Activated T-helper 17 cell treated with anti-CD3 and anti-CD28 coated beads, Interleukin-2, amount 50 U/mL, for 72 hours (primary cell): ENCODE measurements at regions not wholly inside any gene's neighbourhood (a gene's known extent, or its start where the extent isn't known, plus 50 kb on each side); places are given as distances from the start of the nearest gene placed in this dataset.

Source experiments
- ATAC-seq: fragments of 150-1000 bp; cut with Tn5 transposase; replicated peaks from 2 replicates; pipeline ENCODE4 v1.10.0; 2021; ENCODE audit warnings: mild to moderate bottlenecking, moderate library complexity
- H3K27ac Mint-ChIP-seq: one replicate; pipeline ENCODE4 v1.8.0; 2022; ENCODE audit warnings: mixed read lengths
- H3K27me3 Mint-ChIP-seq: one replicate; pipeline ENCODE4 v1.8.0; 2022; ENCODE audit warnings: mixed read lengths
- H3K36me3 Mint-ChIP-seq: one replicate; pipeline ENCODE4 v1.8.0; 2022; ENCODE audit warnings: low read depth, mild to moderate bottlenecking, mixed read lengths
- H3K4me1 Mint-ChIP-seq: one replicate; pipeline ENCODE4 v1.8.0; 2022; ENCODE audit warnings: mixed read lengths
- H3K4me3 Mint-ChIP-seq: one replicate; pipeline ENCODE4 v1.8.0; 2022; ENCODE audit warnings: mild to moderate bottlenecking, mixed read lengths
- H3K9me3 Mint-ChIP-seq: one replicate; pipeline ENCODE4 v1.8.0; 2022; ENCODE audit warnings: mixed read lengths

DNA sequence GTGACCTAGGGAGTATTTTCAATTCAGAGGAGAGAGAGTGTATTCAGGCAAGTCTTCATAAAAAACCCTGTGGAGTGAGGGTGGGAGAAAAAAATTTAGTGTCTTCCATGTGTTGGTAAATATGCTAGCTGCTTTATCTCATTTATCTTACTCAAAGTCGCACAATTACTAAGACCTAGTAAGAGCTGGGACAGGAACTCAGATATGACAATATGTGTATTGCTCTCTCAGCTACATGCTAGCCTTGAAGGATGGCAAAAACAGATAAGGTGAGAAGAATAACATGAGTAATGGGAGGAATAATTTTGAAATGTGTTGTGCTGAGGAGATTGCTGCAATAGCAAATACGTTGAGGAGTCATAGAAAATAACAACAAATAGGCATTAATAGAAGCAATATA lies 458.6 kb downstream of the SH2D1A start:
- Mint-ChIP-seq H3K4me1 (no peaks in the 10 kb centered on the region), H3K36me3 (no peaks in the 10 kb centered on the region), H3K27me3 (peaks cover 8% of the 10 kb centered on the region), H3K27ac (no peak overlapping the region), H3K9me3 (peaks cover 12% of the 10 kb centered on the region), H3K4me3 (no peak overlapping the region)
- ATAC-seq, result no peak

DNA sequence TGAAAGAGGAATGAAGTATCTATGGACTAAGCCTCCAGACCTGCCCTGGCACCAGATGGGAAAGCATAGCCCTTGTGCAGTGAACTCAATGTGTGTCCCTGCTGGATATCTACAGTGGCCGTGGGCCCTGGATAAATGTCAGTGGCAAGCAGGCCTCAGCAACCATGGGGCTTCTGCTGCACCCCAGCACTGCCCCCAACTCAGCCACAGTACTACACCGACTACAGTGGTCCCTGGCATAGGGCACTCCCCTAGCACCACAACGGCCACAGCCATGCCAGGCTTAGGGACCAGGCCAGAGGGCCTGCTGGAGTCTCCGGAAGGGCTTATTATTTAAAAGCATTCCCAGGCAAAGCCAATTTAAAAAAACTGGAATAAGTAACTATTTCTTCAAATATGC lies 459.1 kb downstream of the SH2D1A start:
- Mint-ChIP-seq H3K36me3 (no peaks in the 10 kb centered on the region), H3K9me3 (peaks cover 10% of the 10 kb centered on the region), H3K27ac (no peak overlapping the region), H3K4me1 (no peaks in the 10 kb centered on the region), H3K27me3 (peaks cover 8% of the 10 kb centered on the region), H3K4me3 (no peak overlapping the region)
- ATAC-seq, result no peak

DNA sequence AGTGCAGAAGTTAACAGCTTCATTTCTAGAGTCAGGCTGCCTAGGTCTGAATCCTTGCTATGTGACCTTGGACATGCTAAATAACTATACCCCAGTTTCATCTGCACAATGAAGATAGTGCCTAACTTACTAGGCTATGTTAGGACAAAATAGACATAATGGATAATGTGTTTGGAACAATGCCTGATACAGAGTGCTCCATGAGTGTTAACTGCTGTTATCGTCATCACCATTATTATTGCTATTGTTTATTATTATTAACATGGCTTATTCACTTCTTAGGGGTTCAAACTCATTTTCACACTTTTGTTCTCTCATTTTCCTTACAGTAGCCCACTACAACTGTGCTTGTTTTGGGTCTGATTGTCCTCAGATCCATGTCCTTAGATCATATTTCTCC lies 467.7 kb downstream of the SH2D1A start:
- Mint-ChIP-seq H3K27me3 (no peaks in the 10 kb centered on the region), H3K27ac (no peak overlapping the region), H3K4me1 (no peaks in the 10 kb centered on the region), H3K36me3 (no peaks in the 10 kb centered on the region), H3K4me3 (no peak overlapping the region), H3K9me3 (no peaks in the 10 kb centered on the region)
- ATAC-seq, result no peak

DNA sequence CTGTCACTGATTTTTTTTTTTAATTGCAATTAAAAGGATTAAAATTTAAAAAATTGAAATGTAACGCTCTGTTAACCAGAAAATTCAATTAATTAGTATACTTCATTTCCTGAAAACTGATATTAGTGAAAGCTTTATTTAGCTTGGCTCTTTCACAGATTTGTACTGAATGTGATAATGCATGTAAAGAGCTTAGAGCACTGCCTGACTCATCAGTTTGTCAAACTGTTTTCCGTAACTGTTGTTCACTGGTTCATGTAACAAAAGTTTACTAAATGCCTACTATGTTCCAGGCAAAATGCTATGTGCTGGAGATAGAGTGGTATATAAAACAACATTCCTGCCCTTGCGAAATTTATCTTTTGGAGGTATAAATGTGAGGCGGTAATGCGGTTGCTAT lies 471.7 kb downstream of the SH2D1A start:
- no peak for ATAC-seq
- Mint-ChIP-seq H3K27ac (no peak overlapping the region), H3K36me3 (no peaks in the 10 kb centered on the region), H3K27me3 (no peaks in the 10 kb centered on the region), H3K9me3 (no peaks in the 10 kb centered on the region), H3K4me1 (no peaks in the 10 kb centered on the region), H3K4me3 (no peak overlapping the region)

DNA sequence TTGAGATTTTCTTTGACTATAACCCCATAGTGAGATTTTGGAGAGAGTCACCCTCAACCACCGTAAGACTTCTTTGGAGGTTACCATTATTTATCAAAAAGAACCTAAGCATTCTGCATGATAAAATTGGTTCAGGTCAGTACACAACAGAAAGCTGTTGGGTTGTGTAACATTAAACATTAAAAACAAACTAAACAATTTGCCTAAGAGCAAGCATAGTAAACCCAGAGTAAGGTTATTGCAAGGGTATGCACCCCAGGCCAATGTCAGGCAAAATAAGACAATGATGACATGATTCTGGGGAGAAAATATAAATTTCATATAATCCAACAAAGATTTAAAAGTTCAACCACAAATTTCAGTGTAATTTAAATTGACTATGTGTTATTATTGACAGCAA lies 472.4 kb downstream of the SH2D1A start:
- no peak overlapping the region for H3K4me3 Mint-ChIP-seq
- H3K27me3 Mint-ChIP-seq, result no peaks in the 10 kb centered on the region
- no peaks in the 10 kb centered on the region for H3K36me3 Mint-ChIP-seq
- H3K9me3 Mint-ChIP-seq, result no peaks in the 10 kb centered on the region
- H3K27ac Mint-ChIP-seq, result no peak overlapping the region
- ATAC-seq, result no peak
- H3K4me1 Mint-ChIP-seq, result no peaks in the 10 kb centered on the region

DNA sequence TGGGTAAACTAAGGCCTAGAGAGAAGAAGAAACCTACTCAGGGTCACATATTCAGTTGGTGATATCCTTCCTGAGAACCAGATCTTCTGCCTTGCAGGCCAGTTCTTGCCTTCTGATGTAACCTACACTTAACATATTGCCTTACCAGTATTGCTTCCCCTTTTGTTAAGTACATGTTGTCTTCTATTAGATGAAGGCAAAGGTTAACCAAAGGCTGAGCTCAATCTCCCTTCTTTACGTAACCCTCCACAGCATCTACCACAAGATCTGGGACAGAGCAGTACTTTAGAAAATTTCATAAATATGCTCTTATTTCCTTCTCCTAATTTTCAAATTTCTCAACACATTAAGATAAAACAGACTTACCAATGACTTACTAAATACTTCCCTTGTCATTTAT lies 474.4 kb downstream of the SH2D1A start:
- no peaks in the 10 kb centered on the region for H3K4me1 Mint-ChIP-seq
- no peaks in the 10 kb centered on the region for H3K9me3 Mint-ChIP-seq
- no peak overlapping the region for H3K4me3 Mint-ChIP-seq
- ATAC-seq, result no peak
- H3K27ac Mint-ChIP-seq, result no peak overlapping the region
- no peaks in the 10 kb centered on the region for H3K36me3 Mint-ChIP-seq
- no peaks in the 10 kb centered on the region for H3K27me3 Mint-ChIP-seq

DNA sequence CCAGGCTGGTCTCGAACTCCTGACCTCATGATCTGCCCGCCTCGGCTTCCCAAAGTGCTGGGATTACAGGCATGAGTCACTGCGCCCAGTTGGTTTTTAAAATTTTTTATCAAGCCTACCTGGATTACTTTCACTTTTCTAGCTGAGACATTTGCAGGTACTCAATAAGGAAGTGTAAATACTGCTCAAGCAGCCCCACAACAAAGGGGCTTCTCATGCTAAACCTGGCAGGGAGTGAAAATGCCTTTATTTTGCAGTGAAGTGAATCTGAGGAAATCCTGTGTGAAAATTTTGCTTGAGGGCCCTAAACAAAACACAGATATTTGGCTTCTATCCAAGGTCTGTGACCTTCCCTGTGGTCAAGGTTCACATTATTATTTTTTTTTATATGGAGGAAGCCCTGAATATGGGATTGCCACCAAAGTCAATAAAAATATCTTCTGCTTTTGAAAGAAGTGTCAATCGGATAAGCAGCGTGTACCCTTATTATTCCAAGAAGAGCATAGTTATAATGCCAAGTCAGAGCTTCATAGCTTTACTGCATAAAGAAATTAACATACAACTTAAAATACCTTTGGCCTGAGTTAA lies 481.0 kb downstream of the SH2D1A start:
- peaks cover 7% of the 10 kb centered on the region for H3K4me1 Mint-ChIP-seq
- H3K36me3 Mint-ChIP-seq, result no peaks in the 10 kb centered on the region
- ATAC-seq, result no peak
- H3K27ac Mint-ChIP-seq, result no peak overlapping the region
- H3K27me3 Mint-ChIP-seq, result no peaks in the 10 kb centered on the region
- H3K9me3 Mint-ChIP-seq, result no peaks in the 10 kb centered on the region
- H3K4me3 Mint-ChIP-seq, result no peak overlapping the region

DNA sequence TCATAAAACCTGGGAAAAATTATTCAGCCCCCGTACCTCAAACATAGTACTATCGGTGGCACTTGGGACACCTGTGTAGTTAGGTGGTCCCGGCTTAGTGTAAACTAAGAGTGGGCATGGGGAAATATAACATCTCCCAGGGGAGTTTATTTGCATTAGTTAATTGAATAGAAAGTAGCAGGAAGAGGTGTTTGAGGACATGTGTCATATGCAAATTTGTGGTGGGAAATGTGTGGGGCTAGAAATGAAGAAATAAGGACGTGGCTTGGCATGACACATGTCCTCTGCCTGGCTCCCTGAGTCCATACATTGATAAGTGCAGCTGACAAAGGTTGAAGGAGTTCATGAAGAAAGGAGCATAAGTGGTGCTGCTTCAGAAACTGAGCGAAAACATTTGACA lies 483.6 kb downstream of the SH2D1A start:
- Mint-ChIP-seq H3K36me3 (no peaks in the 10 kb centered on the region), H3K27me3 (peaks cover 3% of the 10 kb centered on the region), H3K4me3 (no peak overlapping the region), H3K27ac (no peak overlapping the region), H3K9me3 (no peaks in the 10 kb centered on the region), H3K4me1 (peaks cover 7% of the 10 kb centered on the region)
- peak; percentile 78 for ATAC-seq

DNA sequence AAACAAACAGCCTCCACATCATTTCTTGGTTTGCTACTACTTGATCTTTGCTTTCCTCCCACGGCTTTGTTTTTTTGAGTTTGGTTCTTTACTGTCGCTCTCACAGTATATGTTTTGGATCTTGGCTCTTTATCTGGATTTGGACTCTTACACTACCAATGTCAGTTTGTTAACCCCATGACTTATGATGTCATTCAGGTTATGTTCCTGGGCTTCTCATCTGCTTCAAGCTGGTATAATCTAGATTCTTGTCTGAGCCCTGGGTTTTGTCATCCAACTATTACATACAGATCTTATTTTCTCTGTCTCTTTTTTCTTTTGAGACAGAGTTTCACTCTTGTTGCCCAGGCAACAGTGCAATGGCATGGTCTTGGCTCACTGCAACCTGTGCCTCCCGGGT lies 482.9 kb upstream of the TEX13C start:
- ATAC-seq, result no peak
- H3K4me3 Mint-ChIP-seq, result no peak overlapping the region
- no peaks in the 10 kb centered on the region for H3K4me1 Mint-ChIP-seq
- no peaks in the 10 kb centered on the region for H3K9me3 Mint-ChIP-seq
- no peak overlapping the region for H3K27ac Mint-ChIP-seq
- peaks cover 6% of the 10 kb centered on the region for H3K27me3 Mint-ChIP-seq
- no peaks in the 10 kb centered on the region for H3K36me3 Mint-ChIP-seq

DNA sequence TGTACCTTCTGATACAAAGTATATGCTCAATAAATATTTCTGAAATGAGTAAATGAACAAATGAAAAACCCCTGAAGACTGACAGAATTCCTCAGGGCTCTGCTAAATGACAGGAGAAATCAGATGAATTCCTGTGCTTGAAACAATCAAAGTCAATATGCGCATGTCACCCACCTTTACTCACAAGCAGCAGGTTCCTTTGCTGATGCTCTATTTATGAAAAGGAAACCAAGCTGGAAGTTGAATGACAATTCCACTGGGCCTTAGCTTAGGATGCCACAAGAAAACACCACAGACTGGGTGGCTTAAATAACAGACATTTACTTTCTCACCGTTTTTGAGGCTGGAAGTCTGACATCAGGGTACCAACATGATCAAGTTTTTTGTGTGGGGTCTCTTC lies 477.5 kb upstream of the TEX13C start:
- H3K27ac Mint-ChIP-seq, result no peak overlapping the region
- H3K9me3 Mint-ChIP-seq, result no peaks in the 10 kb centered on the region
- H3K4me3 Mint-ChIP-seq, result no peak overlapping the region
- no peaks in the 10 kb centered on the region for H3K27me3 Mint-ChIP-seq
- no peaks in the 10 kb centered on the region for H3K36me3 Mint-ChIP-seq
- H3K4me1 Mint-ChIP-seq, result no peaks in the 10 kb centered on the region
- no peak for ATAC-seq

DNA sequence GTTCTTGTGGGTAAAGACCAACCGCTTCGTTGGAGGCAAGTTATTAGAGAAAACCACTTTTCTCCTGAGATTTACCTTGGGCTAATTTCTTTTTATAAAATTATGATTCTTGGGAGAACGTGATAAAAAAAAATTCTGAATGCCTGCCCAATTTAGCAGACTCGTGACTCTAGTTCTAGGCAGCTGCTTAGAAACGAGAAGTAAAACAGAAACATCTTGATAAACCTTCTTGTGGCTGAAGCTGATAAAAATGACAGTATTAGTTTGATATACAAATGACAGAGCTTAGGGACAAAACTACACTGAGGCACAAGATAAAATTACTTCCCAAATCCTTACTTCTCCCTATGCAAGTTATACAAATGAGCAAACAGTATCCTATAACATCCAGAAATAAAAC lies 458.9 kb upstream of the TEX13C start:
- no peaks in the 10 kb centered on the region for H3K36me3 Mint-ChIP-seq
- H3K27ac Mint-ChIP-seq, result no peak overlapping the region
- H3K4me3 Mint-ChIP-seq, result no peak overlapping the region
- peaks cover 4% of the 10 kb centered on the region for H3K27me3 Mint-ChIP-seq
- H3K9me3 Mint-ChIP-seq, result no peaks in the 10 kb centered on the region
- no peaks in the 10 kb centered on the region for H3K4me1 Mint-ChIP-seq
- ATAC-seq, result no peak

DNA sequence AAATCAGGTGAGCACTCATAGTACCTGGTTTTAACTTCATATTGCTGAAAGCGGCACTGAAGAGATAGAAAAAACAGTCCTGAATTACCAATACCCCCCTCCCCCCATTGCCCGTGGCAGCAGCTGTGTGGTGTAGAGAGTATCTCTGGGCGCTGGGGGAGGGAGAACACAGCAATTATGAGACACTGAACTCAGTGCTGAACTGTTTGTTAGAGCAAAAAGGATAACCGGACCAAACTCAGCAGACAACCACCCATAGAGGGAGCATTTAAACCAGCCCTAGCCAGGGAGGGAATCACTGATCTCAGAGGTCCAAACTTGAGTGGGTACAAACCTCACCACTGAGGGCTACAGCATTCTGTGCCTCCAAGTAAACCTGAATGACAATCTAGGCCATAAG lies 457.4 kb upstream of the TEX13C start:
- ATAC-seq, result no peak
- no peak overlapping the region for H3K4me3 Mint-ChIP-seq

DNA sequence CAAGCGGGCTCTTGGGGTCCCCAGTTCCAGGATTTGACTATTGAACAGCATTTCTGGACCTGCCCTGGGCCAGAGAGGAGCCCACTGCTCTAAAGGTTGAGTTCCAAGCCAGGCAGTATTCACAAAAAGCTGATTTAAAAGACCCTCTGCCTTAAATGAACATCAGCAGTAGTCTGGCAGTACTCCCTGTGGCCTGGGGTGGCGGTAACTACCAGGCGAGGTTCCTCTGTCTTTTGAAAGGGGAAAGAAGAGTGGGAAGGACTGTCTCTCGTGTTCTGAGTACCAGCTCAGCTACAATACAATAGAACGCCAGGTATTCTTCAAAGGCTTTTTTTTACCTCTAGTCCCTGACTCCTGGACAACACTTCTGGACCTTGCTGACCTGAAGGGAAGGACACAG lies 456.4 kb upstream of the TEX13C start:
- no peaks in the 10 kb centered on the region for H3K36me3 Mint-ChIP-seq

More for the DNA sequence above, 457.4 kb upstream of the TEX13C start:
- peaks cover 4% of the 10 kb centered on the region for H3K27me3 Mint-ChIP-seq
- H3K9me3 Mint-ChIP-seq, result no peaks in the 10 kb centered on the region
- no peak overlapping the region for H3K27ac Mint-ChIP-seq
- no peaks in the 10 kb centered on the region for H3K36me3 Mint-ChIP-seq
- no peaks in the 10 kb centered on the region for H3K4me1 Mint-ChIP-seq

DNA sequence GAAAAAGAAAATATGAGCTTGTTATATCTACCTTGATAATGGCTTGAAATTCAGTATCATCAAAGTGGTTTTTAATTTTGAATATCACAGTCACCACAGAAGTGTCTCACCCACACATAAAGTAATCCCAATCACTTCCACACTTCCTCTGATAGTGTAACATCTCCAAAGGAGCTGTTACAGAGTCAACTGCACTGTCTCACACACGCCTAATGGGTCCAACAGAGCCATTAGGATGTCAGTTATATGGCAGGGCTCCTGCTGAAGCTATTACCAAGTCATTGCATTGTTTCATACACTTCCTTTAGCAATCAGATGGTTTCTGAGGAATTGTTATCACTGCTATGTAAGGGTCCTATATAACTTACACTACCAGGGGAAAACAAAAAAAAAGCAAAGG lies 432.1 kb upstream of the TEX13C start:
- Mint-ChIP-seq H3K4me3 (no peak overlapping the region), H3K9me3 (no peaks in the 10 kb centered on the region), H3K36me3 (no peaks in the 10 kb centered on the region), H3K27me3 (no peaks in the 10 kb centered on the region), H3K4me1 (no peaks in the 10 kb centered on the region), H3K27ac (no peak overlapping the region)
- no peak for ATAC-seq

More for the DNA sequence above, 456.4 kb upstream of the TEX13C start:
- Mint-ChIP-seq H3K27ac (no peak overlapping the region), H3K27me3 (peaks cover 4% of the 10 kb centered on the region), H3K4me3 (no peak overlapping the region), H3K9me3 (no peaks in the 10 kb centered on the region), H3K4me1 (no peaks in the 10 kb centered on the region)
- no peak for ATAC-seq

DNA sequence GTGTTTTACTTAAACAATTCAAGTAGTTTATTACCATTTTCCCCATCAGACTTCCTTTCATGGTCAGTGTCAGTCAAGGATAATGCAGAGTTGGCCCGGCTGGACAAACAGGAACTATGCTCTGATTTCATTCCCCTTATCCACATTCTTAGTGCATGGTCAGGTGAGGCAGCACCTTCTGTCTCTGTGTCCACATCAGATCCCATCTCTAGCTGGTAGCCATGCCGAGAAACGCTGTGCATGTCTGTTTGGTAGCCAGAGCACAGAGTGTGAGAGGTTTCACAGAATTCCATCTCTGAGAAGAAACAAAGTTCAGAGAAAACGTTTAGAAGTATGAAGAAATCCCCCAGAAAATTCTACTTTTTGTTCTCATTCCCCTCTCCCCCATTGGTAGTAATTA lies 423.7 kb upstream of the TEX13C start:
- H3K4me1 Mint-ChIP-seq, result no peaks in the 10 kb centered on the region
- peaks cover 4% of the 10 kb centered on the region for H3K27me3 Mint-ChIP-seq
- no peak for ATAC-seq
- no peaks in the 10 kb centered on the region for H3K9me3 Mint-ChIP-seq
- H3K4me3 Mint-ChIP-seq, result no peak overlapping the region
- H3K36me3 Mint-ChIP-seq, result no peaks in the 10 kb centered on the region
- H3K27ac Mint-ChIP-seq, result no peak overlapping the region

DNA sequence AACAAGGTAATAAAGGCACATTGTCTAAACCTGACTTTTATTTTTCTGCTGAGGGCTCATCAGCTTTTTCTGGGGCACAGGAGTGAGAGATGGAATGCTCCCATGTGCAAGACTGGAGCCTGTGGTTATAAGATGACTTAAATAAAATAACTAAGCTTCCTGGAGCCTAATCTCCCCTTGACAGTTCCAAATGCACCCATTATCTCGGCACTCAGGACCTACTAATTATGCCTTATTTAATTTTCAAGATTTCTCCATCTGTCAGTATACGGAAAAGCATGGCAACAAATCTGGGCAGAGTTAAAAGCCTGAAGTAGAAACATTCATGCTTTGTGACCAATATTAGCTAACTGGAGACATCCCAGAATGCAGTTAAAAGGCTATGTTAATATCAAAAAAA lies 416.7 kb upstream of the TEX13C start:
- Mint-ChIP-seq H3K9me3 (no peaks in the 10 kb centered on the region), H3K4me1 (no peaks in the 10 kb centered on the region), H3K27ac (no peak overlapping the region), H3K36me3 (no peaks in the 10 kb centered on the region), H3K4me3 (no peak overlapping the region), H3K27me3 (no peaks in the 10 kb centered on the region)
- no peak for ATAC-seq
